Colon (tissue), 2 donors: ENCODE measurements at regions not wholly inside any gene's neighbourhood (a gene's known extent, or its start where the extent isn't known, plus 50 kb on each side); places are given as distances from the start of the nearest gene placed in this dataset.

ENCODE experiments used
- FAIRE-seq: peaks from 2 replicates; lab custom pipeline; 2012; peaks lifted over from hg19 to GRCh38; lab: Jason Lieb, UNC
- donor health status: control.
- donor health status: control.

- no peak for FAIRE-seq
Observed at GRCh38 chr6:113512576-113512975, 344.6 kb upstream of the MARCKS start.

- no peak for FAIRE-seq
Observed at GRCh38 chr6:113513086-113513485, 344.1 kb upstream of the MARCKS start.

- FAIRE-seq, result no peak
Observed at GRCh38 chr6:113522376-113522775, 334.8 kb upstream of the MARCKS start.

- no peak for FAIRE-seq
Observed at GRCh38 chr6:113524826-113525225, 332.3 kb upstream of the MARCKS start.

- FAIRE-seq, result no peak
Observed at GRCh38 chr6:113526553-113526952, 330.6 kb upstream of the MARCKS start.

GRCh38 chr6:113526995-113527394 lies 330.1 kb upstream of the MARCKS start:
- FAIRE-seq, result no peak

- FAIRE-seq, result no peak
Observed at GRCh38 chr6:113528111-113528510, 329.0 kb upstream of the MARCKS start.

- FAIRE-seq, result no peak
Observed at GRCh38 chr6:113529196-113529595, 327.9 kb upstream of the MARCKS start.

- FAIRE-seq, result no peak
Observed at GRCh38 chr6:113529879-113530278, 327.3 kb upstream of the MARCKS start.

GRCh38 chr6:113530769-113531168 lies 326.4 kb upstream of the MARCKS start:
- FAIRE-seq, result no peak

- FAIRE-seq, result no peak
Observed at GRCh38 chr6:113539202-113539601, 317.9 kb upstream of the MARCKS start.

- FAIRE-seq, result no peak
Observed at GRCh38 chr6:113539623-113540022, 317.5 kb upstream of the MARCKS start.

- no peak for FAIRE-seq
Observed at GRCh38 chr6:113540466-113540865, 316.7 kb upstream of the MARCKS start.

- FAIRE-seq, result no peak
Observed at GRCh38 chr6:113551168-113551567, 306.0 kb upstream of the MARCKS start.

- FAIRE-seq, result no peak
Observed at GRCh38 chr6:113556775-113557174, 300.4 kb upstream of the MARCKS start.

GRCh38 chr6:113558431-113558830 lies 298.7 kb upstream of the MARCKS start:
- no peak for FAIRE-seq

- FAIRE-seq, result no peak
Observed at GRCh38 chr6:113558966-113559365, 298.2 kb upstream of the MARCKS start.

GRCh38 chr6:113560376-113560775 lies 296.8 kb upstream of the MARCKS start:
- FAIRE-seq, result no peak

- no peak for FAIRE-seq
Observed at GRCh38 chr6:113560908-113561307, 296.2 kb upstream of the MARCKS start.

- no peak for FAIRE-seq
Observed at GRCh38 chr6:113562248-113562647, 294.9 kb upstream of the MARCKS start.

- no peak for FAIRE-seq
Observed at GRCh38 chr6:113564371-113565171, 292.6 kb upstream of the MARCKS start.

GRCh38 chr6:113565306-113565705 lies 291.8 kb upstream of the MARCKS start:
- no peak for FAIRE-seq

GRCh38 chr6:113570161-113570560 lies 287.0 kb upstream of the MARCKS start:
- no peak for FAIRE-seq

GRCh38 chr6:113570641-113571040 lies 286.5 kb upstream of the MARCKS start:
- FAIRE-seq, result no peak
